HG03575 (cell line): ENCODE measurements at regions not wholly inside any gene's neighbourhood (a gene's known extent, or its start where the extent isn't known, plus 50 kb on each side); places are given as distances from the start of the nearest gene placed in this dataset.

ENCODE experiments used
- ATAC-seq: cut with Tn5 transposase; IDR thresholded peaks from one replicate; pipeline ENCODE4 v1.9.1; 2021; ENCODE audit not compliant: unreplicated experiment, insufficient number of reproducible peaks, low FRiP score; ENCODE audit errors: extremely low read depth

DNA sequence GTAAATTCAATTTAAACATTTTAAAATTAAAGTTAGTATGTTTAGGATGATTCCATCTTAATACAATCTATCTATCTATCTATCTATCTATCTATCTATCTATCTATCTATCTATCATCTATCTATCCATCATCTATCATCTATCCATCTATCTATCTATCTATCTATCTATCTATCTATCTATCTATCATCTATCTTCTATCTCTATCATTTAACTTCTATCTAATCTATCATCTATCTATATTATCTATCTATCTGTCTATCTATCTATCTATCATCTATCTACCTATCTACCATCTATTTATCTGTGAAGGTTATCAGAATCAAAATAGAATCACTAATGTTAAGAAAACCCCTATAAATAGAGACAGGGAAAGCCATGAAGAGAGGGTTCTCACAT lies 78.3 kb downstream of the RAMP3 start:
- ATAC-seq = no peak

DNA sequence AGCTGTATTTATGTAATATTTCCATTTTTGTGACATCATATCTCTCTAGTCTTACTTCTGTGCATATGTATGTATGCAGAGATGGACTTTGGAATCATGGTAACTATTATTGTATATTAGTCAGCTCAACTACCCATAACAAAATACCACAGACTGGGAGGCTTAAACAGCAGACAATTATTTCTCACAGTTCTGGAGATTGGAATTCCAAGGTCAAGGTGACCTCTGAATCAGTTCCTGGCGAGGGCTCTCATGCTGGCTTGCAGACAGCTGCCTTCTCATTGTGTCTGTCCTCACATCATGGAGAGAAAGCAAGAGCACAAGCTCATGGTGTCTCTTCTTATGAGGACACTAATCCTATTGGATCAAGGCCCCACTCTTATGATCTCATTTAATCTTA lies 79.1 kb downstream of the RAMP3 start:
- no peak for ATAC-seq

DNA sequence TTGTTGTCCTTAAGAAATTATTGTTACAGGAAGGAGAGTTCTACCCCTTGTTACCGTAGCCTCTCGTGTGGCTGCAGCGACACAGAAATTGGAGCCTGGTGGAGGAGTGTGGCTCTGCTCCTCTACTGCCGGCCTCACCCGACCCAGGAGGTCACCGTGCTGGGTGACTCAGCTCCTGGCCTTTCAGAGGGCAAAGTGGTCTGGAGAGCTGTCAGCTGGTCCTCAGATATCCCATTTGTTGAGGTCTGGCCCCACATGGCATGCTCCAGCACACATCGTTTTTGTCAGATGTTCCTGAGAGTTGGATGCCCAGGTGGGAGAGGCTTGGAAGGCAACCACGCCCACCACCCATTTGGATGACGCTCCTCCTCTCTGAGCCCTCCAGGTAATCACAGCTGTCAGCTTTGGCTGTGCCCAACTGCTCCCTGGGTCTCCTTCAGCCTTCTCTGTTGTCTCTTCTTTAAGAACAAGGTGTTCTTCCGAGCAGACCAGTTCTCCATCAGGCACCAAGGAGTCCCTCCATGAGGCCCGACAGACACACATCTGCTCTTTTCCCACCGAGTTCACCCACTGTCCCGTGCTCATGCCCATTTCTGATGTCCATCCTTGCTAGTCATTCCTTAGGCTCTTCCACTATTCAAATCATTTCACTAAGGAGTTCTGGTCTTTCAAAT lies 80.3 kb downstream of the RAMP3 start:
- ATAC-seq = no peak

DNA sequence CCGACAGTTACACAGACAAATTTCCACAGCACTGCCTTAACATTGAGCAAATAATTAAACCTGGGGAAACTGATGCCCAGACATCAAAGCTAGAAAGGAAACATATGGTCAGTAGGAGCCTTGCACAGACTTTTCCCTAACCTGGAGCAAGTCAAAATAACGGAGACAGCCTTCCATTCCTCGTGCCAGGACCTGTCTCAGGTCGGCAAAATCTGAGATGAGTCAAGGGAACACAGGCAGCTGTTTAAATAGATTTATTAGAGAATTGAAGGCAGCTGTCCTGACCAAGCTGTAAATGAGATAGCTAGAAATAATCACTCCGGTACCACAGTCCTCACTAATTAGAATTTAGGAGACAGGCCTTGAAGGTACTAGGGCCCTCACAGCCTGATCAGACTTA lies 81.2 kb downstream of the RAMP3 start:
- no peak for ATAC-seq

DNA sequence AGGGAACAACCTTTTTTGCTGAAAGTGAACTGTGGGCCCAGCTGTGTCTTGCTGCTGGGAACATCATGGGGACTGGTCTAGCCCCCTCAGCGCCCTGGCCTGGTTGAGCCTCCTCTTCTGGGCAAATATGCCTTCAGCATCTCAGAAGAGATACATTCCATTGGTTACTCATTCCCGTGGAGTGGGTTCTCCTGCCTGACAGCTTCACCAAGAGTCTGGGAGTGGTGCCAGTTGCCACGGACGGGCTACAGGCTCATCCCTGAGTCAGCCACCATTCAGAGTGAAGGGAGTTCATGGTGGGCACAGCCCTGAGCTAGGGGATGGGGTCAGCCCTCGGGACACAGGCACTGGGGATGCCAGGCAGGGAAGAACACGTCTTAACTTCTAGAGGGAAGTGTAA lies 81.9 kb downstream of the RAMP3 start:
- ATAC-seq = no peak

DNA sequence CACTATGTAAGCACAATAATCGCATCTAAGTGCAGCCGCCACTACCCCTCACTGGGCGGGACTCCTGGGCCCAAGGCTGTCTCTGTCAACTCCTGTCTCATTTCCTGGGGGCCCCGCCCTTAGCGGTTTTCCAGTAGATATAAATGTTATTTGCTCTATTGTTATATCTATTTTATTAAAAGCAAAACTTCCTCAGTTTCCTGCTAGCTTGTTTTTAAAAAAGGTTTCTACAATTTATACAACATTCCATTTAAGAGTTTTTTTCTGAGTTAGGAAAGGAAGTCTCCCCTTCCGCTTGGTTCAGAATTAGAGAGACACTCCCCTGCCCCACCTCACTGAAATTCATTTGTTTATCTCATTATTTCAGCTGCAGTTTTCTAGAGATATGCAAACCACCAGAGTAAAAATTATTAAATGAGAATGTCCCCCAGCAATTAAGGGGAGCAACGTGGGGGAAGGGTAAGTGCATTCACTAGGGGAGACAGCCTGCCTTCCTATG lies 82.7 kb downstream of the RAMP3 start:
- ATAC-seq = no peak

DNA sequence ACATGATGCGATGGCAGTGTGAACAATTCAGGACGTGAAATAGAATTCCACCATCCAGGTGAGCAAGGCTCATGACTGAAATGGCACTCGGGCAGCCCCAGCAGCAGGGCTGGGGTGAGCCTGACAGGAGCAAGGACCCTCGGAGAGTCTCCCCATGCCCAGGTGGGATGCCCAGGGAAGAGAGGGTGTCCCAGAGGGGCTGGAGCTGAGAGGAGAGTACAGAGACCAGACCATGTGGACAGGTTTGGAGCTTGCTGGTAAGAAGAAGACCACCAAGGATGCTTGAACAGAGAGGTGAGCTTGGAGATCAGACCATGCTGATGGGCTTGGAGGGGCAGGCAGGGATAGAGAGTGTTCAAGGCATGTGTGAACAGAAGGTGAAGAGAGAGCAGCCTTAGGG lies 83.3 kb downstream of the RAMP3 start:
- ATAC-seq = no peak

DNA sequence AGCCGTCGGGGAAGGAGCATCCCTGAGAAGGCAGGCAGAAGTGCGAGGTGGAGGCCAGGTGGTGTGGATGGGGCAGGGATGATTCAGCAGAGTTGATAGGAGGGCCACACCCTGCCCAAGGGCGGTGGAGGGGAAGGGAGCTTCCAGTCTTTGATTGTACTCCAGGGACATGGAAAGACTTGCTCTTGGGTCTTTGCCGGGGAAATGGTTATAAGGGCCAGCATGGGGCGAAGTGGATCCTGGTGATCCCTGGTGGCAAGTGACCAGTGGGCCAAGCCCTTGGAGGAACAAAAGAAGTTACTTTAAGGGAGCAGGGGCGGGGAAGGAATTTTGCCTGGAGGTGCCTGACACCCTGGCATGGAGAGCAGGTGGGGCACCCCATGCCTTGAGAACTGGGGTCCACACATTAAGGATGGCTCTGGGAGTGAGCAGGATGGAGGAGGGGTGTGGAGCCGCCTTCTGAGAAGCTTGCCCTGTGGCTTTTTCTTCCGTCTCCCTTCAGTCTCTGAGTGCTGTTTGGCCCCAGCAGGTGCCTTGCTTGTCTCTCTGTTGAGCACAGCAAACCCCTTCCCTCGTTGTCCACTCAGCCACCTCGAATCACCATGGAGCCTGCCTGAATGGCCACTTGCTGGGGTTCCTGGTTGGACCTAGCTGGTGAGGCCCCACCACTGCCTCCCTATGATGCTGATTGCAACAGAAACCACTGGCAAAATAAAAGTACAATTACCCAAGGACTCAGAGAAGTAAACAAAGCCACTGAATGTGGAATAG lies 83.9 kb downstream of the RAMP3 start:
- no peak for ATAC-seq

DNA sequence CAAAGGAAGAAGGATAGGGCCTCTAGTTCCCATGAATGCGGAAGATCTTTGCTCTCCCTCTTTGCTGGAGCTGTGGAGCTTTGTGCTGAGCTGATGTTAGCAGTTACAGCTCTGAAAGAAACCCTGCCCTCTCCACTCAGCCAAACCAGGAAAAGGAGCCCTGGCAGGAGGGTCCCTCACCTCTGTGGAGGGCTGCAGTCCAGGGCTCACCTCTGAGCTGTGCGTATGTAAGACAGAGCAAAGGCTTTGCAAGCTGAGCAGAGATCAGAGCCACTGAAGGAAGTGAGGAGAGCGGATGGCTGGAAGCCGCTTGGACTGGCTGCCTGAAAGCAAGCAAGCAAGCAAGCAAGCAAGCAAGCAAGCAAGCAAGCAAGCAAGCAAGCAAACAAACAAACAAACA lies 84.7 kb downstream of the RAMP3 start:
- no peak for ATAC-seq

DNA sequence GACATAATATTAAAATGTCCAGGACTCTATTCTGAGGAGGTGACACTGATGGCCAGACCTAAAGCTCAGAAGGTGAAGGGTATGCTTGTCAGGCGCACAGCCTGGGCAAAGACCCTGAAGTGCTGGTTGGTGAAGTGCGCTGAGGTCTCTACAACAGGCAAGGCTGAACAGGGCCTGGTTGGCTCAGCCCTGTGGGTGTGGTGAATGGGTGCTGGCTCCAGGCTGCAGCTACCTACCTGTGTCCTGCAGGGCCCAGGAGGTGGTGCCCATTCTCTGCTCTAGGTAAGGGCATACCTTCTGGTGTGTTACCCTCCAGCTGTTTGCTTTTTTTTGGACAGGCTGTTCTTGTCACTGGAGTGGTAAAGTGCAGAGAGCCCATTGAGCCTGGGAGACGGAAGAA lies 85.1 kb downstream of the RAMP3 start:
- ATAC-seq = no peak

DNA sequence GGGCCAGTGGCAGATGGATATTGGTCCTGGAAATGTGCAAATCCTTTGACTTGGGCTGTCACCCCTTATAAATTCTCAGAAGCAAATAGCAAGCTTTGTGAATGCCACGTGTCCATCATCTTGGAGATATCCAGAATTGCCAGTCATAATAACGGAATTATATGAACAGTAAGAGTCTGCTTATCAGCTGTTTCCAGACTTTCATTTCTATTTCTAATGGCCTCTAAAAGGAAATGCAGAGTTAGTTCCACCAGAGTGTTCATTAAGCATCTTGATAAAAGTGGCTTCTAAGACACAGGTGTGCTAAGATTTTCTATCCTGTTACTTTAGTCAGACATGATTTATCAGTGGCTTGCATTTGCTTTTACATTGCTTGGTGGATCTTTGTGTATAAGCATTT lies 87.4 kb downstream of the RAMP3 start:
- ATAC-seq = no peak

DNA sequence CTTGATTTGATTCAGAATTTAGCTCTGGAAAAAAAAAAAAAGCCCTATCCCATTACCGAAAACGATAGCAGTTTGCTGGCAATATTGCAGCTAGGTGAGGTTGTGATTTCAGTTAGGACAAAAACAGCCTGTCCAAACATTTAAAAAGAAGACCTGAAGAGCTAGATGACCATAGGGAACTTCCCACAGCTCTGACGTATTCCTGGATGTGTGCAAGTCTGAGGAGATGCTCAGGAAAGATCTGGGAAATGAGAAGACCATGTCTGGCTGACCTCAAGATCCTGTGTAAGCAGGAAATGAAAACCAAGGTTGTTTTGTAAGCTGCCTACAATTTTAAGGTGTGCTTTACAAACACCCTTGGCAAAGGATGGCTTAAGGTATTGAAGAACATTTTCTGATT lies 88.7 kb downstream of the RAMP3 start:
- no peak for ATAC-seq

DNA sequence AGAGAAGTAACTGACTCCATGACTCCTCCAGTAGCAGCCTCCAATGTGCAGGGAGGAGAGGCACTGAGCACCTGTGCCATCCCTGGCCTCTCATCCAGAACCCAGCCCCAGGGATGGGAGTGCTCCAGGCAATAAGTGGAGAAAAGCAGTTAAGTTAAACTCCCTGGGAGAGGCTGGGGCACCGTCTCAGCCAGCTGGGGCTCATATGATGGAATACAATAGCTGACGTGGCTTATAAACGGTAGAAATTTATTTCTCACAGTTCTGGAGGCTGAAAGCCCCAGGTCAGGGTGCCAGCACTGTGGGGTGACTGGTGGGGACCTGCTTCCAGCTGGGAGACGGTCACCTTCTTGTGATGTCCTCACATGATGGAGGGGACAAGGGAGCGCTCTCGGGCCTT lies 94.7 kb downstream of the RAMP3 start:
- ATAC-seq = no peak

DNA sequence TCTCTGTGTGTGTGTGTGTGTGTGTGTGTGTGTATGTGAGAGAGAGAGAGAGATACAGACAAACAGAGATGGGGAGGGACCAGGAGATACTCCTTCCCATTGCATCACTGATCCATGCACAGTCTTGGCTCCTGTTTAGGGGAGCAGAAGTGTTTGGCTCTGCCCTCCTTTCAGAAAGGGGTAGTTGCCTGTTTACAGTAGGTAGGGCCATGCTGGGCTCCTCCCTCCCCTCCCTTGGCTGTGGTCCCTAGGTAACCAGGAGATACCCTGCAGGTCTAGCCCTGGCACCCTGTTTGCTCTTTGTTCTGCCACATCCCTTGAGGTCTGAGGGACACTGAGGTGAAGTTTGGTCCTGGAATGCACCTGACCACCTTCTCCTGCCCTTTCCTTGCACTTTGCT lies 95.3 kb downstream of the RAMP3 start:
- no peak for ATAC-seq

DNA sequence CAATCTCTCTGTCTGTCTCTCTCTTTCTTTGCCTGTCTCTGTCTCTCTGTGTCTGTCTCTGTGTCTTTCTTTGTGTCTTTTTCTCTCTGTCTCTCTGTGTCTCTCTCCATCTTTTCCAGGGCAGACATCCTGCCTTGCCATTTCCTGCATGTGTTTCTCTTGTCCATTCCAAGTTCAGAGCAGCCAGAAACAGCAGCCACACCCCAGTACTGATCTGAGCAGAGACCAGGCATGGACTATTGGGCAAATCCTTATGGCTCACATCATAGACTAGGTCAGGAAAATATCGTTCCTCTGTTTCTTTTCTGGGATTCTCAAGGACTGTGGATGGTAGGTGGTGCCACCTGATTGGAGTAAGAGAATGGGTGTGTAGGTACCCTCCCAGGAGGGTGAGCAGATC lies 95.8 kb downstream of the RAMP3 start:
- ATAC-seq = no peak

DNA sequence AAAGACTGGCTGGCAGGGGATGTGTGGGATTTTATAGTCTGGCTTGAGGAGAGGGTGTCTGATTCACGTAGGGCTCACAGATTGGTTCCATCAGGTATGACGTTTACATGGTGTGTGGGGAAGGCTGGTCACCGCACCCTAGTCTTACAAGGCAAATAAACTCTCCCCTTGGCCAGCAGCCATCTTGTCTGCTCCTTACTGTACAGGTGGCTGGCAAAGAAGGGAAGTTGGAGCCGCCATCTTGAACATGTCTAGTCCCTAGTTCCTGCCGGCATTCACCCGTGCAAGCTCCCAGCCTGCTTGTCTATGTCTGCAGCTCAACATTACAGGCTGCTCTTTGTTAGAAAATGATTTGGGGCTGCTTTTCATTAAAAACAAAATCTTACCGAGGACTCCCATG lies 97.6 kb downstream of the RAMP3 start:
- no peak for ATAC-seq

DNA sequence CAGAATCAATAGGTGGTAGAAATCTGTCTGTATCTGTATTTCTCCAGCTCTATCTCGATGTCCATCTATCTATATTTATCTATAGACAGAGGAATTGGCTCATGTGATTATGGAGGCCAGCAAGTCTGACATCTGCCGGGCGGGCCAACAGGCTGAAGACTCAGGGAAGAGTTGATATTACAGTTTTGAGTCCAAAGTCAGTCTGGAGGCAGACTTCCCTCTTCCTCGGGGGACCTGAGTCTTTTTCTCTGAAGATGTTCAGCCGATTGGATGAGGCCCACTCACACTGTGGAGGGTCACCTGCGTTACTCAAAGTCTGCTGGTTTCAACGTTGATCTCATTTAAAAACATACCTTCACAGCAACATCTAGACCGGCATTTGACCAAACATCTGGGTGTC lies 98.7 kb downstream of the RAMP3 start:
- ATAC-seq = no peak

DNA sequence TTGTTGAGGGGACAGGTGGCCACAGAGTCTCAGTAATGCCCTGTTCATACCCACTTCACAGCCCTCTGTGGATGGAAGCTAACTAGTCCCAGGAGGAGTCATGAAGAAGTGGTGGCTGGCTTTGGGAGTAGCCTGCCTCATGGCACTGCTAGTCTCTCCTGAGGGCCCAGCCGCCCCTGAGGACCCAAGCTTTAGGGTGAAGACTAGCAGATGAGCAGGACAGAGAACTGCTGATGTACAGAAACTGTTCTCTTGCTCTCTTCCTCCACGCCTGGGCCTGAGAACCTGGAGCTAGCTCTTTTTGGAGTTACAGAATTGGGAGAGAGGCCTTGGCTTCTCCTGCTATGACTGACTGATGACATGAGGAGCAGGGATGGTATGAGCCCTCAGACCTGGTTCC lies 99.2 kb downstream of the RAMP3 start:
- ATAC-seq = no peak

DNA sequence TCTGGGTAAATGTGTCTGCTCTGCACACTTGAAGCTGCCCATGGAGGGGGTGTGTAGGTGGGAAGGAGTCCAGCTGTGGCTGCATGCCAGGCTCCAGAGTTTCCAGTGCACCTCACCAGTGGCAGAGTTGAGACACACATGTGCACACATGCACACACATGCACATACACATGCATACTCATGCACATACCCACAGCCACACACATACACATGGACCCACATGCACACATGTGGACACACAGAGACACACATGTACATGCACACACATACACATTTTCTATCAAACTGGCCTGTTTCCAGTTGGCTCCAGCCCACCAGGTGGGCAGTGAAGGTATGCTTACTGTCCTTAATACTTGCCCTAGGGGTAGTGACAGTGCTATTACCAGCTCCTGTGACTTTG lies 99.7 kb downstream of the RAMP3 start:
- no peak for ATAC-seq

DNA sequence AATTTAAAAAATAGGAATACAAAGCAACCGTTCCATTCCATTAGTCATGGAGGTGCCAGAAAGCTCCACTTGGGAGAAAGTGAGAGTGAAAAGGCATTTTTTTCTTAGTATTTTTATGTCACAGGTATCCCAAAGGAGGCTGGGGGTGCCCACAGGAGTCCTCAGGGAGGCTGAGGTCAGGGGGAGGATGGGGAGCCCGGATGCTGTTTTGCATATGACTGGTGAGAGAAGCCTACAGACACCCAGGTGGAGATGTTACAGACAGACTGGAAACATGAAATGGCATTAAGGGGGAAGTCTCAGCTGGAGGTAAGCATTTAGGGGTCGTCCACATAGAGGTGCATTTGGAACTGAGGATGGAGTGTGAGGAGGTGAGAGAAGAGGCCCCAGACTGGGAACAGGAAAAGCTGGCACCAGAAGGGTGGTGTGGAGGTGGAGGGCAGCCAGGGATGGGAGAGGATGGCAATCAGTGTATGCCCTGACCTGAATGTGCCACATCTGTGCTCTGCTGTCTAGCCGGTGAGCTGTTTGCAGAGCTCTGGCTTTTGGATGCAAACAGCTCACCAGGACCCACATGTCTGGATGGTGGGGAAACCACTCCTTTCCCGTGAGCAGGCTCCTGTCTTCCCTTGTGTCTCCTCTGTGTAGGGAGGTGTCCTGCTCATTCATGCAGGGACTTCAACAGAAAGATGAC lies 101.1 kb downstream of the RAMP3 start:
- ATAC-seq = no peak
